ENCODE measurements at regions not wholly inside any gene's neighbourhood (a gene's known extent, or its start where the extent isn't known, plus 50 kb on each side); places are given as distances from the start of the nearest gene placed in this dataset.

GRCh38 chr5:126096442-126097006 is 326.7 kb upstream of the GRAMD2B start:
- TF ChIP-seq POLR2A (IDR thresholded peaks at IDR 0.05) (no peak), CTCF (IDR thresholded peaks at IDR 0.05) (no peak)
